ENCODE measurements at regions not wholly inside any gene's neighbourhood (a gene's known extent, or its start where the extent isn't known, plus 50 kb on each side); places are given as distances from the start of the nearest gene placed in this dataset.

DNA sequence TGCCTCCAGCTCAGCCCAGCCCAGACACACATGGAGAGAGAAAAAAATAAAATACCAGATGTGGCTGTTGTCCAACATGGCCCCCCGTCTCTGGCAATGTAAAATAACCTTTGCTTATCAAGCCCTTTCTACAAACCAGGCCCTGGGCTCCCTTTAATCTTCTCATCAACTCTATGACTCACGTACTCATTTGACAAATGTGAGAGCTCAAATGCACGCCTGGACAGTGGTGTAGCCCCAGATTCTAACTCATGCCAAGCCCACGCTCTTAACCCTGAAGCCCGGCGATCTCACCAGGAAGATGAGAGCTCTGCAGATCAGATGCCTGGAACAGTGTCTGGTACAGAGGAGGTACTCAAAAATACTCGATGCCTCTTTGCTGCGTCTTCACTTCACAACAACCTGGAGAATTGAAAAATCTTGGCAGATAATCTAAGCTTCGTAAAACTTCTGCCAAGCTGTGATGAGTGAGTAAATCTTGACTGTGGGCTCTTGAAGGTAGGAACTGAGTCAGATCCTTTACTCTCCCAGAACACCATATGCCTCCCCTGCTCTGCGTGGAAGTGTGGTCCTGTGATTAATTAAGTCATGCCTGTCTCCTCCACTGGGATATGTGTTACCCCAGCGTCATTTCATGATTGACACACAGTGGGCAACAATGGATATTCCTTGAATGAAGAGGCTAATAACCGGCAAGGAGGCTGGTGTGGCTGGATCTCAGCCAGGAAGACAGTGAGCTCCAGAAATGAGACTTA, 102.0 kb upstream of the FSTL4 start:
- TF ChIP-seq, protein P1, sequence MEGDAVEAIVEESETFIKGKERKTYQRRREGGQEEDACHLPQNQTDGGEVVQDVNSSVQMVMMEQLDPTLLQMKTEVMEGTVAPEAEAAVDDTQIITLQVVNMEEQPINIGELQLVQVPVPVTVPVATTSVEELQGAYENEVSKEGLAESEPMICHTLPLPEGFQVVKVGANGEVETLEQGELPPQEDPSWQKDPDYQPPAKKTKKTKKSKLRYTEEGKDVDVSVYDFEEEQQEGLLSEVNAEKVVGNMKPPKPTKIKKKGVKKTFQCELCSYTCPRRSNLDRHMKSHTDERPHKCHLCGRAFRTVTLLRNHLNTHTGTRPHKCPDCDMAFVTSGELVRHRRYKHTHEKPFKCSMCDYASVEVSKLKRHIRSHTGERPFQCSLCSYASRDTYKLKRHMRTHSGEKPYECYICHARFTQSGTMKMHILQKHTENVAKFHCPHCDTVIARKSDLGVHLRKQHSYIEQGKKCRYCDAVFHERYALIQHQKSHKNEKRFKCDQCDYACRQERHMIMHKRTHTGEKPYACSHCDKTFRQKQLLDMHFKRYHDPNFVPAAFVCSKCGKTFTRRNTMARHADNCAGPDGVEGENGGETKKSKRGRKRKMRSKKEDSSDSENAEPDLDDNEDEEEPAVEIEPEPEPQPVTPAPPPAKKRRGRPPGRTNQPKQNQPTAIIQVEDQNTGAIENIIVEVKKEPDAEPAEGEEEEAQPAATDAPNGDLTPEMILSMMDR (conservative IDR thresholded peaks at IDR 0.05 in 1 of 2, IDR thresholded peaks at IDR 0.05 in 1 of 2; ENCODE audit: low read depth in 1 of 2, low read length in 2 of 2) = no peak
- no peak for TF ChIP-seq EZH2 (IDR thresholded peaks at IDR 0.05; ENCODE audit: low read length, missing control alignments)

All from fibroblast of lung (primary cell).